Cortex of kidney (tissue), 1 donor: ENCODE measurements at regions not wholly inside any gene's neighbourhood (a gene's known extent, or its start where the extent isn't known, plus 50 kb on each side); places are given as distances from the start of the nearest gene placed in this dataset.

Experiments
- DNase-seq: peaks from one replicate; lab custom pipeline; 2025; lab: John Stamatoyannopoulos, UW

- DNase-seq = no peak
Observed at GRCh38 chr12:127268706-127269425, 998.1 kb upstream of the TMEM132C start.

- DNase-seq = no peak
Observed at GRCh38 chr12:127270193-127270592, 996.8 kb upstream of the TMEM132C start.

DNA sequence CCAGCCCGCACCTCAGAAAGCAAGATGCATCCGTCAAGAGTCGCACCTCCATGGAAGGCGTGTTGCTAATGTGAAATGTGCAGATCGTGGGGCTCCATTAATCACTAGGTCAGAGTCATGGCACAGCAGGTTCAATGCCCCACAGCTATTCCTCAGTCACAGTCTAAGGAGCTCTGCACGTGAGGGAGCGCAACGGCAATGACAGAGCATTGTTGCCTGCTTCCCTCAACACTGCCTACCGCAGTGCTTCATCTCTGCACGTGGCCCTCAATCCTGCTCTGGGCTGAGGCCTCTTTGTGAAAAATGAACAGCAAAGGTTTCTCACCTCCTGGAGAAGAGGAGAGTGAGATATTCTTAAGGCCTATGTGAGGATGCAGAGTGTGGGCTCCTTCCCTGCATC, 995.2 kb upstream of the TMEM132C start:
- DNase-seq = no peak

DNA sequence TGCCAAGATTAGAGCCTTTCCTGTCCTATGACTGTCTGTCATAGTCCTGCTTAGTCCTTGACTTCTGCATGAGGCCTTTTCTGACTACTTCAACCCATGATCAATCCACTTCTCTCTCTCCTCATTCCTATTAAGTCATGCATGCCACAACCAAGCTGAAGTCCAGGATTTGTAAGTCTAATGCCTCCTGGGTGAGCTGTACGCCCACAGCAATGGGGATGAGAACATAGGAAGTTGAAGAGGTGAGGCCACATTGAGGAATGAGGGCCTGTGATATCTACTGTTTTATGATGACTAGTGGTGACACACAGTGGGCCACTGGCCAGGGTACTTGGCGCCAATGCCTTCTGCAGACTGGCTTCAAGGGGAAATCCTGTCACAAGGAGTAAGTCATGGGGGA, 994.1 kb upstream of the TMEM132C start:
- no peak for DNase-seq

DNA sequence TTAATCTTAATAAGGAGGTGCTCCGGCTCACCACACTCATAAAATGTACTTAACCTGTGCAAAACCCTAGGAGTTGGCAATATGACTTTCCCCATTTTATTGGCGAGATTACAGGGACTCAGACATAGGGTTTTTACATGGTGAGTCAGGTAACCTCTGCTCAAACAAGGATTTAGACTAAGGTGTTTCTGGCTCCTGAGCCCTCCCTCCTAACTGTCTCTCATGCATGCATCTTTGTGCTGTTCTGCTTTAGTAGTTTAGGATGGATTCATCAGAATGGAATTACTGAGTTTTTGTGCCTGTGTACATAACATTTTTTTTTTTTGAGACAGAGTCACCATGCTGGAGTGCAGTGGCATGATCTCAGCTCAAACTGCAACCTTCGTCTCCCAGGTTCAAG, 993.3 kb upstream of the TMEM132C start:
- no peak for DNase-seq

GRCh38 chr12:127275416-127275815, 991.6 kb upstream of the TMEM132C start:
- DNase-seq = no peak

GRCh38 chr12:127277882-127278281, 989.1 kb upstream of the TMEM132C start:
- DNase-seq = no peak

DNA sequence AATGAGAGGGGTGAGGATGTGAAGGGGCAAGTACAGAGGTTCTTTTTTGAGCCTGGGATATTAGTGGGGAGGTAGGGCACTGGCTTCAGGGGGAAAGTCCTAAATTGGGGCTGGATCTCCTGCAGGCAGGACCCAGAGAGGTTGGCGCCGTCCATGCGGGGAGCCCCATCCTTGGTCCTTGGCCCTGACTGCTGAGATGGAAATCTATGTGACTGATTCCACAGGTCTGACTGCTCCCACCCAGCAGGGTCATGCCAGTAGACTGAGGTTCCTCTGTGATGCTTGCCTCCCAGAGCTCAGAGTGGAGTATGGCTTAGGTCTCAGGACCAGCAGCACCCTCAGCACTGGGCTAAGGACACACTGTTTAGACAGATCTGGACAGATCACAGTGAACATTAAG, 988.6 kb upstream of the TMEM132C start:
- no peak for DNase-seq

GRCh38 chr12:127280393-127281275, 986.3 kb upstream of the TMEM132C start:
- no peak for DNase-seq

- DNase-seq = no peak
Observed at GRCh38 chr12:127282786-127283565, 984.0 kb upstream of the TMEM132C start.

DNA sequence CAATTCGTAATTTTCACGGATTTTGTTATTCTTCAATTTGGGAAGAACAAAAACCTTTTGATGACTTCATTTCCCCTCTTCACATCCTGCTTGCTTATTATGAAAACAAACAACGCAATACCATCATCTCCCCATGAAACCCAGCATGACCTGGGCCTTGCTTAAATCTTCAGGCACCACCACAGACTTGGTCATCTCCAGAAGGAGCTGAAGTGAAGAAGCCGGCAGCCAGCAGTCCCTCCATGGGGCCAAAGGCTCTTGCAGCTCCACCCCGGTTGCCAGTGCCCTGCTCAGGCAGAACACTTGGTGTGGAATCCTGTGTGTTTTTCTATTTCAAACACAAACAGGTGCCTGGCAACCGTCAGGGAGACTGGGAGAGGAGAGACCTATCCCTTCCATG, 982.9 kb upstream of the TMEM132C start:
- no peak for DNase-seq

- DNase-seq = no peak
Observed at GRCh38 chr12:127284870-127285431, 982.0 kb upstream of the TMEM132C start.

GRCh38 chr12:127286281-127286680, 980.7 kb upstream of the TMEM132C start:
- DNase-seq = no peak

DNA sequence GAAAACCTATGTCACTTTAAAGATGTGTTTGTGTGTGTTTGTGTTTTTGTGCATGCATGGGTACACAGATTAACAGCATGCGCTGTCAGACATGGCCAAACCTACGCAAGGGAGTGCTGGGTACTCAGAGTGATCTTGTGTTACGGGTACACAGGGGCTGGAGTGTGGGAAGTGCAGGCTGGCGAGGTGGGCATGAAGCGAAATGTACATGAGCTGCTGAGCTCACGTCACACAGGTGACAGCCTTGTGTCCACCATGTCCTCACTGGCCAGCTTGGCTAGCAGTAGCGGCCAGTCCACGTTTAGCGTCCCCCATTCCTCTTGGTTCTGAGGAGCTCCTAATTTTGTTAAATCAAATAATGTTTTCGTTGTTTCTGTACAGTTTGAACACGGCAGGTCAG, 979.7 kb upstream of the TMEM132C start:
- DNase-seq = no peak

DNA sequence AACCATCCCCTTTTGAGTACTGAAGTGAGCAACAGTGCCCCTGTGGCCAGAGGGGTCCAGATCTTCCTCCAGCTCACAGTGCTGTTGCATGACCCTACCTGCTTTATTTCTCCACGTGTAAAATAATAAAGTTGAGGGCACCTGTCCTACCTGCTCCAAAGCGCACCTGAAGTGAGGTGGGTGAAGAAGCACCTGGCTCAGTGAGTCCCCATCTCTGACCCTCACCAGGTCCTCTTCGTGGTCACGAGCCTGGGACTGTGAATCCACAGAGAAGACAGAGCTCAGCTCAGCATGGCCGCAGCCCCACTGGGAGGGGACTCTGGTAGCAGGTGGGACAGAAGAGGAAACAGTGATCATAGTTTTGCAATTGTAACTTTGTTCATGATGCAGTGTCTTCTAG, 976.7 kb upstream of the TMEM132C start:
- DNase-seq = no peak

- no peak for DNase-seq
Observed at GRCh38 chr12:127292736-127293135, 974.2 kb upstream of the TMEM132C start.

DNA sequence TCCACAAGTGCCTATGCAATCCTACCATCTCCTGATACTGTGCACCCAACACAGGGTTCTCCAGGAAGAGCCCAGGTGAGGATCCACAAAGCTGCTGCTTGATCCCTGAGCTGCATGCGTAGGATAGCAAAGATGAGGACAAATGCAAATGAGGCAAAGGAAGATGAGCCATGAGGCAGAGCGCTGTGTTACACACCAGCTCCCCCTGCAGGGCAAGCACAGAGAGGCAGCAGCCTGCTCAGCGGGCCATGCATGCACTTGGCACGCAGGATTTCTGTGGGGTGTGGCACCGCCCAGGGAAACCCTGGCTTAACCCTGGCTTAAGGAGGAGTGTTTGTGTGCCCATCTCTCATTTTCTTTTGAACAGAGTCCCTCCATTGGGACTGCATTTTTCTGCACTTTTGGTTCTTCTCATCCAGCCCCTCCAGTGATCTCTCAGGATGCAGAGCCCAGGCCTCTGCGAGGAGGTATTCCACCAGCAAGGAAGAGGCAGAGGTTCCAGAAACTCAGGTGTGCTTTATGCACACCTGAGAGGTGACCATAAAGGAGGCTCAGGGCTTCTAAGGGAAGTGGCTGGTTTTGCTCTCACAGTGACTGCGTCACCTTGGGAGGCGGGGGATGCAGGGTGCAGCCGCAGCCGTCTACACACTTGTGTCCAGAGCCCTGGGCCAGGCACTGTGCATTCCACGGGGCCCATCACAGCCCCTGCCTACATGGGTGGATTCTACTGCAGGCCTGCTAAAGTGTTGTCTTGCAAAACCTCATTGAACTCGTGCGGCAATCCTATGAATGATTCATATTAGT, 973.3 kb upstream of the TMEM132C start:
- DNase-seq = no peak

- DNase-seq = no peak
Observed at GRCh38 chr12:127294651-127295210, 972.2 kb upstream of the TMEM132C start.

- DNase-seq = no peak
Observed at GRCh38 chr12:127295630-127296029, 971.3 kb upstream of the TMEM132C start.

GRCh38 chr12:127296591-127296990, 970.4 kb upstream of the TMEM132C start:
- DNase-seq = no peak

- no peak for DNase-seq
Observed at GRCh38 chr12:127297327-127297726, 969.6 kb upstream of the TMEM132C start.
